Gastrocnemius medialis (tissue), 4 donors: ENCODE measurements at regions not wholly inside any gene's neighbourhood (a gene's known extent, or its start where the extent isn't known, plus 50 kb on each side); places are given as distances from the start of the nearest gene placed in this dataset.

ENCODE experiments used
- ATAC-seq, 2 donors: fragments of 150-250 bp; one replicate each; pipeline ENCODE4 v1.9.1; 2016
- DNase-seq, 2 donors: peaks; one replicate each; pipeline ENCODE4 v3.0.0-alpha.2; 2019
- H3K27ac ChIP-seq, 4 donors: fragments of 200-600 bp; sonication (generic); 1 replicate in 1 of 4; 2 replicates in 3 of 4; pipeline ENCODE4 v1.5.1; 2016 to 2018; ENCODE audit warnings: mild to moderate bottlenecking in 2 of 4, moderate library complexity in 1 of 4
- H3K27me3 ChIP-seq, 3 donors: fragments of 200-600 bp; sonication (generic) in 2 of 3; 1 replicate in 1 of 3; 2 replicates in 2 of 3; pipeline versions ENCODE4 v1.5.1 to v1.6.0; 2016 to 2019; ENCODE audit warnings: mild to moderate bottlenecking in 1 of 3, moderate library complexity in 1 of 3
- H3K36me3 ChIP-seq, 2 donors: fragments of 200-600 bp; sonication (generic) in 1 of 2; one replicate each; pipeline ENCODE4 v1.5.1; 2017 to 2018
- H3K4me1 ChIP-seq, 2 donors: fragments of 200-600 bp; sonication (generic) in 1 of 2; one replicate each; pipeline ENCODE4 v1.5.1; 2016 to 2017; ENCODE audit warnings: mild to moderate bottlenecking in 2 of 2
- H3K4me3 ChIP-seq, 4 donors: fragments of 200-600 bp; sonication (generic) in 3 of 4; 1 replicate in 1 of 4; 2 replicates in 3 of 4; pipeline ENCODE4 v1.5.1; 2016 to 2019; ENCODE audit warnings: mild to moderate bottlenecking in 2 of 4
- H3K9me3 ChIP-seq, 3 donors: fragments of 200-600 bp; sonication (generic) in 2 of 3; 1 replicate in 1 of 3; 2 replicates in 2 of 3; pipeline ENCODE4 v1.5.1; 2016 to 2019
- CTCF ChIP-seq, 5 experiments: fragments of 450-650 bp in 3 of 5; fragments of 200-600 bp in 2 of 5; sonication (generic) in 2 of 5; IDR thresholded peaks in 4 of 5; conservative IDR thresholded peaks in 1 of 5; 1 replicate in 4 of 5; 2 replicates in 1 of 5; pipeline ENCODE4 v1.5.1; 2016 to 2019; ENCODE audit warnings: antibody characterized with exemption in 5 of 5, mild to moderate bottlenecking in 3 of 5, moderate library complexity in 3 of 5
- POLR2A ChIP-seq, 2 donors: fragments of 450-650 bp; IDR thresholded peaks; one replicate each; pipeline ENCODE4 v1.6.1; 2017; ENCODE audit warnings: antibody characterized with exemption in 2 of 2, mild to moderate bottlenecking in 2 of 2, moderate library complexity in 2 of 2
- in situ Hi-C, 4 donors: fragments of 200-750 bp; cut with MboI; loops; one replicate each; pipeline versions ENCODE4 v1.15.0 to v1.8.0; 2017; ENCODE audit warnings: low sequenced_read_pairs in 4 of 4
- intact Hi-C: fragments of 100-400 bp; cut with DNase I; formaldehyde crosslinking; loops from one replicate; pipeline ENCODE4 v1.15.1; 2023; ENCODE audit warnings: low total_unique reads

GRCh38 chr22:44578110-44578457, 80.1 kb upstream of the RTL6 start:
- ATAC-seq = no peak
- intact Hi-C loops = no loop called here
- no peak for TF ChIP-seq CTCF (IDR thresholded peaks at IDR 0.05 in 4 of 5, conservative IDR thresholded peaks at IDR 0.05 in 1 of 5)
- no peak for TF ChIP-seq POLR2A (IDR thresholded peaks at IDR 0.05)
- Histone ChIP-seq H3K27ac (no peak overlapping the region), H3K36me3 (no peaks in the 10 kb centered on the region), H3K4me3 (no peak overlapping the region), H3K9me3 (no peaks in the 10 kb centered on the region), H3K27me3 (peaks cover 3 to 11% (median 7%) of the 10 kb centered on the region in 3 donors), H3K4me1 (no peaks in the 10 kb centered on the region)
- in situ Hi-C loops = no loop called here
- DNase-seq = no peak

DNA sequence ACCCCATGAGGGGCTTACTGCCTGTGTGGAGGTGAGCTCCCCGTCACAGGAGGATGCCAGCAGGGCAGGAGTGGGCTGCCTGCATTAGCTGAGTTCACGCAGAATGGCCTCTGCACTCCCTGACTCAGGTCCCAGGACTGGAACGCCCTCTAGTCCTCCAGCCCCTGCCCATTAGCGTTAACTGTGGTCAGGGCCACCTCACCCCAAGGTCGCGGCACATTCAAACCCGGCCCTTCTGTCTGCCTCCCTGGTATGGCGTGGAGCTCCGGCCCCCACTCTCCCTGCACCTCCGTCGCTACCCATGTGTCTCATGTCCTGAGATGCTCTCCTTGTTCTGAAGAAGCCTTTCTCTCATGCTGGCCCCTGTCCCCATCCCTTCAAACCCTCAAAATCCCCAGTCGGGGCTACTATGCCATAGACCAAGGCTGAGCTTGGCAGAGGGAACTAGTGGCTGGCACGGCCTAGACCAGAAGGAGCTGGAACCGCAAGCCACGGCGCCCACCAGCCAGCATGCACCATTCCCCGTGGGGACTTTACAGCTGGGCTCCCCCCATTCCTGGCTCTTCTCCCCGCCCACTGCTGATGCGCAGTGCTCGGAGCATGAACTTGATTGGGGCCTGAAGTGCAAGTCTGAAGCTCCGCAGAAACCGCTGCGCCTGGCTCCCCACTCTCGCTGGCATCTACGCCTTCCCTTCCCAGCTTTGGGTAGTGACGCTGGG, 79.5 kb upstream of the RTL6 start:
- intact Hi-C loops = no loop called here
- in situ Hi-C loops = no loop called here
- Histone ChIP-seq H3K36me3 (no peaks in the 10 kb centered on the region), H3K4me1 (no peaks in the 10 kb centered on the region), H3K27me3 (peaks cover 3 to 11% (median 7%) of the 10 kb centered on the region in 3 donors), H3K9me3 (no peaks in the 10 kb centered on the region), H3K4me3 (no peak overlapping the region), H3K27ac (no peak overlapping the region)
- ATAC-seq (no peak), DNase-seq (no peak)
- TF ChIP-seq POLR2A (IDR thresholded peaks at IDR 0.05) (no peak), CTCF (IDR thresholded peaks at IDR 0.05 in 4 of 5, conservative IDR thresholded peaks at IDR 0.05 in 1 of 5) (no peak)

DNA sequence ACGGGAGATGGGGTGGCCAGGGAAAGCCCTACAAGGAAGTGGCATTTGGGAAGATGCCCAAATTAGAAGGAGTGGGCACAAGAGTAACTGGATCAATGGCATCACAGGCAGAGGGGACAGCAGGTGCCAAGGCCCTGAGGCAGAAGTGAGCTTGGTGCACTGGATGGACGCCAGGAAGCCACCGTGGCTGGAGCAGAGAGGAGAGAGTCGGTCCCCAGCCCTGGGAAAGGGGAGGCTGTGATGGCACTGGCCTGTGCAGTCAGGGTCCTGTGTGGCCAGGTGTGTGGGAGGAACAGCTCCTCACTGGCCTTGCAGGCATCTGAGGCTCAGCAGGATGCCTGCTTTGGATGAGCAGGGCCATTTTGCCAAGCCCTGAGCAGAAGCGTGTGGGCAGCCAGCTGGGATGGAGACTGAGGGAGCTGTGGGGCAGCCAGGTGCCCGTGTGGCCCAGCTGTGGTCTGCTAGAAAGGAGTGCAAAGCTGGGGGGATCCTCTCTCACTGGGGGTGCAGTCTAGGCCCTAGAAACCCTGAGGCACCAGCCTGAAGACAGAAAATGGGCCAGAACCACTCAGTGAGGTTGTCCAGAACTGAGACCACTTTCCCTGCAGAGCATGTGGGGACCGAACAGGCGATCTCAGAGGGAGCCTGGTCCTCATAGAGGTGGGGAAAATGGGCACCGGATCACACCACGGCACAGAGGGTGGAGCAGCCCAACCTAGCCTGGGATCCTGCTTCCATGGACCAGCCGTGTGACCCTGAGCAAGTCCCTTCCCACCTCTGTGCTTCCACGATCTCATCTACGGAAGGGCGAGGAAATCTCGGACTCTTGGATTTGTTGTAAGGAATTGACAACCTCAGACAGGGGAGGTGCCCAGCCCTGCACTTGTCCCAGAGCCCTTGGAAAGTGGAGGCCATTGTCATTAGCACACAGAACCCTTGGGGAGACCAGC, 78.6 kb upstream of the RTL6 start:
- in situ Hi-C loops = no loop called here
- DNase-seq = no peak
- intact Hi-C loops = no loop called here

More for the DNA sequence above, 78.6 kb upstream of the RTL6 start:
- Histone ChIP-seq H3K9me3 (no peaks in the 10 kb centered on the region), H3K4me1 (no peaks in the 10 kb centered on the region), H3K27me3 (peaks cover 3 to 14% (median 7%) of the 10 kb centered on the region in 3 donors), H3K36me3 (no peaks in the 10 kb centered on the region), H3K4me3 (no peak overlapping the region), H3K27ac (no peak overlapping the region)
- ATAC-seq = no peak
- TF ChIP-seq CTCF (IDR thresholded peaks at IDR 0.05 in 4 of 5, conservative IDR thresholded peaks at IDR 0.05 in 1 of 5) (no peak), POLR2A (IDR thresholded peaks at IDR 0.05) (no peak)
